ENCODE measurements at regions not wholly inside any gene's neighbourhood (a gene's known extent, or its start where the extent isn't known, plus 50 kb on each side); places are given as distances from the start of the nearest gene placed in this dataset.
A peak's percentile ranks its signal among the peaks of the same experiment; 100 is the strongest.
"Not testable (repeated sequence)": the region's sequence is repeated elsewhere in the genome, so short reads cannot be mapped to it uniquely, and the experiment has no call there.

DNA sequence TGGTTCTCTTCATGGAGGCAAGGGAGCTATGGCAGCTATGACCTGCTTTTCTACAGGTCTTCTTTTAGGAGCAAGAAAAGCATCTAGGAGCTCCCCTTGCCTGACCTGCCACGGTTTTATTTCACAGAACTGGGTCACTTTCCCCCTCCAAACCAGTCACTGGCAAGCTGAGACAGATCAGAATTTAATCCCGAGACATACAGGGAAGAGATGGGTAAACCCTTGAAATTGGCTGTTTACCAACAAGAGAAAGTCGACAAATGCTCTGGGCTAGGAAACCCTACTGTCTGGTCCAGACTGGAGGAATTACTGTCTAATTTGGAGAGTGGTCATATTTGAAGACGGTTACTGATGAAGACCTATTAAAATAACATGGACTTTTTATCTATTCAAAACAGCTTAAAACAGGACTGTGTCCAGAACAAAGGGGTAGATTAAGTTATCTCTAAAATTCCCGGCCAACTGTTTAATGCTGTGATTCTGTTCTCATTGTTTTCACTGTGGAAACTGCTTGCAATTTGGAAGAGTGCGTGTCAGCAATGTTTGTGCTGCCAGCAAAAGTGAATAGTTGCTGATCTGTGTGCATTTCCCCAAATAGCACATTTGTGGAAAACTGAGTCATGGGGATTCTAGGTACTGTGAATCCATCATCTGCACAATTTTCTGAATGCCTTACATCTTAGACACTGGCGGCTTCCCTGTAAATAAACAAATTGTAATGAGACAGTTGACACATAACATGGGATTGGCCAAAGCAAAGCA is 73.4 kb upstream of the EEA1 start:
- Histone ChIP-seq H3K9me3 (ENCODE audit: control insufficient read depth, low read length) (no peaks in the 10 kb centered on the region), H3K4me1 (ENCODE audit: control insufficient read depth, insufficient read depth, low read length) (peaks cover 10% of the 10 kb centered on the region), H3K9ac (ENCODE audit: low read length) (peak overlapping the region; percentile 73), H3K27me3 (replicated peaks; ENCODE audit: control insufficient read depth, insufficient read depth, low read length) (no peaks in the 10 kb centered on the region), H3K4me3 (ENCODE audit: low read length) (peak overlapping the region; percentile 31), H3K36me3 (ENCODE audit: control insufficient read depth, insufficient read depth, low read length, severe bottlenecking) (no peaks in the 10 kb centered on the region)
- DNase-seq (ENCODE audit: low read depth), result peak; percentile 78

DNA sequence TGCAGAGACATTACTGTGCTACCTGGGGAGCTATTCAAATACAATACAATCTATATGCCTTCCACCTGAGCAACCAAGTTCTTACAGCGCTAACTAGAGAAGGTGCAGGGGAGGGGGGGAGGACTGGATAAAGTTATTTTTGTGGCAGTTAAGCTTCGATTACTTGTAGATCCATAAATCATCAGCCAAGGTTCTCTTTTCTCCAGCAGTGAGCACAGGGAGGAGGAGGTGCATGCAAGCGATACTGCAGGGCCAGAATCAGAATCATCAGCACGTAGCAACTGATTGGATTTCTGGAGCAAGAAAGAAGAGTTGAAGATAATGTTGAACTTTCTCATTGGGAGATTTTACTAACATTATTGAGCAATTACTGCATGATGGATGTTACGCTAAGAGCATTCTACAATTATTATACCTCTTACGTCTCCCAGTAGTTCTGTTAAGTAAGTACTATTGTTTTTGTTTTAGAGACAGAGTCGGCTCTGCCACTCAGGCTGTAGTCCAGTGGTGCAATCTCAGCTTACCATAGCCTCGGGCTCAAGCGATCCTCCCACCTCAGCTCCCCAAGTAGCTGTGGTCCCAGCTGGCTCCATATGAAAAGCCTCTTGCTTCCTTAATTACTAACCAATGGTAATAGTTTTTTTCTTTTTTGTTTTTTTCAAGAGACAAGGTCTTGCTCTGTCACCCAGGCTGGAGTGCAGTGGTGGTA is 74.6 kb upstream of the EEA1 start:
- Histone ChIP-seq H3K9me3 (ENCODE audit: control insufficient read depth, low read length) (no peaks in the 10 kb centered on the region), H3K9ac (ENCODE audit: low read length) (no peak overlapping the region), H3K27me3 (replicated peaks; ENCODE audit: control insufficient read depth, insufficient read depth, low read length) (no peaks in the 10 kb centered on the region), H3K36me3 (ENCODE audit: control insufficient read depth, insufficient read depth, low read length, severe bottlenecking) (no peaks in the 10 kb centered on the region), H3K4me3 (ENCODE audit: low read length) (no peak overlapping the region), H3K4me1 (ENCODE audit: control insufficient read depth, insufficient read depth, low read length) (peaks cover 10% of the 10 kb centered on the region)
- no peak for DNase-seq (ENCODE audit: low read depth)

DNA sequence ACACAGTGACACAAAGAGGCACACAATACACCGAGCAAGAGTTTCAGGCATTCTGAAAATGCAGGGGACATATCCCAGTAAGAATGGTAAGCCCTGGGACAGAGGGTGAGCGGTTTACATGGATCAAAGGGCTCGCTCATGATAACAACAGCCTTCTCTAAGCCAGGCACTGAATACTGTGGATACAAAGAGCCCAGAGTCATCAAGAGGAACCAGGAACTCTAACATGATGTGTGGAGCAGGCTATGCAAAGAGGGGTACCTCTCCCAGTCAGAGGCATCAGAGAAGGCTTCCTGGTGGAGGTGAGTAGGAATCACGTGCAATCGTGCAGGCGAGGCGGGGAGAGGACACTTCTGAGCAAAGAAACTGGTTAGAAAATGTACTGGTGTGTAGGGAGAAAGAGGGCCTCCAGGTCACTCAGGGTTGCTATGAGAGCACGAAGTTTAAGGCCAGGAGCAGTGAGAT is 76.9 kb upstream of the EEA1 start:
- DNase-seq (ENCODE audit: low read depth), result no peak
- H3K4me3 ChIP-seq (ENCODE audit: low read length), result no peak overlapping the region
- no peaks in the 10 kb centered on the region for H3K9me3 ChIP-seq (ENCODE audit: control insufficient read depth, low read length)
- no peaks in the 10 kb centered on the region for H3K27me3 ChIP-seq (replicated peaks; ENCODE audit: control insufficient read depth, insufficient read depth, low read length)
- no peak overlapping the region for H3K9ac ChIP-seq (ENCODE audit: low read length)
- peaks cover 15% of the 10 kb centered on the region for H3K4me1 ChIP-seq (ENCODE audit: control insufficient read depth, insufficient read depth, low read length)
- no peaks in the 10 kb centered on the region for H3K36me3 ChIP-seq (ENCODE audit: control insufficient read depth, insufficient read depth, low read length, severe bottlenecking)

DNA sequence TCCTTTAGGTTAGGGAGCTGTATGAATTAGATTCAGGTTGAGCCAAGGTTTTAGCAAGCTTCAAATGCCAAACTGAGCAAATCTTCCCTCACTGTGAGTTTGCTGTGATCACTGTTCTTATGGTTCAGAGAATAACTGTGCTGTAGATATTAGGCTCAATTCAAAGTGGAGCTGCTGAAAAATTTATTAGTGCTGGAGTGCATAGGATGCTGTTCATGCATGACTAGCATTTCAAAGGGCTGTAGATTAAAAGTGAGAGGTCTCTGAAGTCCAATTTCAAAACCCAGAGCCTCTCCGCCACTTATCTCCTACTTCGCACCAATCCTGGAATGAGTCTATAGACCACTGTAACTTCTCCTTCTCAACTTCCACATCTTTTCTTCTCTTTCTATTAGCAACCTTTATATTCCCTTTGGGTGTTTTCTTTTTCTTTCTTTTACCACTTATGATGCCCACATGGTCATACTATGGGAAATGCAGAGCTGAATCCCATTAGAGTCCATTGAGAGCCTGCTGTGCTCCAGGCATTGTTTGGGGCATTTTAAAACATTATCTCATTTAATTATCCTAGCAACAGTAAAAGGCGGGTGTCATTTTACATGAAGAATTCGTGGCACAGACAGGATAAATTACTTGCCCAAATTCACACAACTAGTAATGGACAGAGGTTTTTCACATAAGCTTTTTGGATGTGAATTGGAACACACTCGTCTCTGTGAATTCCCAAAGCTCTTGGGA is 77.5 kb upstream of the EEA1 start:
- Histone ChIP-seq H3K4me3 (ENCODE audit: low read length) (no peak overlapping the region), H3K4me1 (ENCODE audit: control insufficient read depth, insufficient read depth, low read length) (peaks cover 15% of the 10 kb centered on the region), H3K9ac (ENCODE audit: low read length) (no peak overlapping the region), H3K27me3 (replicated peaks; ENCODE audit: control insufficient read depth, insufficient read depth, low read length) (no peaks in the 10 kb centered on the region), H3K36me3 (ENCODE audit: control insufficient read depth, insufficient read depth, low read length, severe bottlenecking) (no peaks in the 10 kb centered on the region), H3K9me3 (ENCODE audit: control insufficient read depth, low read length) (no peaks in the 10 kb centered on the region)
- no peak for DNase-seq (ENCODE audit: low read depth)

DNA sequence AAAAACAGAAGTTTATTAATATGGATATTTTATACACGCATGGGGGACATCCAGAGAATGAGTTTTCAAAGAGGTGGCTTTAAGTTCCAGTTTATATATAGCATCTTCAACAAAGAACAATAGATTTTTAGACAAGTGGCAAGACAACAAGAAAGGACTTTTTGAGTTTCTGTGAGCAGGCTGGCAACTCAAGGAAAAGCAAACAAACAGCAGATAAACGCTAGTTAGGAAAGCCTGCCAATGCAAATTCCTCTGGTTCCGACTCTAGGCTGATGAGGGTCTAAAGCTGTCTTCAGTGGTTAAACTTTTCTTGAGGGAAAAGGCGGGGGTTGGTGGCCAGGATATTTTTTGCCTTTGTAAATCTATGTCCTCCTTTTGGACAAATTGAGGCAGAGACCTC is 78.4 kb upstream of the EEA1 start:
- no peaks in the 10 kb centered on the region for H3K27me3 ChIP-seq (replicated peaks; ENCODE audit: control insufficient read depth, insufficient read depth, low read length)
- no peaks in the 10 kb centered on the region for H3K9me3 ChIP-seq (ENCODE audit: control insufficient read depth, low read length)
- no peaks in the 10 kb centered on the region for H3K36me3 ChIP-seq (ENCODE audit: control insufficient read depth, insufficient read depth, low read length, severe bottlenecking)
- H3K4me1 ChIP-seq (ENCODE audit: control insufficient read depth, insufficient read depth, low read length), result peaks cover 9% of the 10 kb centered on the region
- no peak overlapping the region for H3K4me3 ChIP-seq (ENCODE audit: low read length)
- peak; percentile 28 for DNase-seq (ENCODE audit: low read depth)
- H3K9ac ChIP-seq (ENCODE audit: low read length), result no peak overlapping the region

DNA sequence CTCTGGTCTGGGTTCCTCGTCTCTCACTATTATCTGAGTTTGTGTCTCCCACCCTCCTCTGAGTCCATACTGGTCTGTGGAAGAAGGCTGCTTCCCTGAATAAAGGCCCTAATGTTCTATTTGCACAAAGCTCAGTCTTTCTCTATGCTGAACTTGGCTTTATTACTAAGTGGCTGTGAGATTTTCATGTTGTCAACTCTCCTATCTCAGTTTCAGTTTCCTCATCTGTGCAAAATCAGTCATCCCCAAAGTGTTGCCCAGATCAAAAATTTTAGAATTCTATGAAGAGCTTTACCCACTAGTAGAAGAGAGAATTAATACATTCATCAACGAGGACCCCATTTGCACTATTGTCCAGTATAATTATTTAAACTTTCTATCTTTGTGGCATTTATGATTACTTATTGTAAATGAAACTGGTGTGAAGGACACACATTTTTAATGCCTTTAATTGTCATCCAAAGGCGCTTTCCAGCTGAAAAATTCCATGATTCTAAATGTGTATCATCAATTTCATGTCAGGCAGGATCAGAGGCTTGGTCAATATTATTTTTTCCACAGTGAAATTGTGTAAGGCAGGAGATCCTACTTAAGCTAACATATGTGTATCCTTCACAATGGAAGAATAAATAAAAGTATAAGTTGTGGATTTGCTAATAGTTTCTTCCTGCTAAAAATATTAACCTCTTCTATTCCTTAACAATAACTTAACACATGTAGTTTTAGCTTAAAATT is 79.1 kb upstream of the EEA1 start:
- Histone ChIP-seq H3K27me3 (replicated peaks; ENCODE audit: control insufficient read depth, insufficient read depth, low read length) (no peaks in the 10 kb centered on the region), H3K9me3 (ENCODE audit: control insufficient read depth, low read length) (no peaks in the 10 kb centered on the region), H3K9ac (ENCODE audit: low read length) (no peak overlapping the region), H3K36me3 (ENCODE audit: control insufficient read depth, insufficient read depth, low read length, severe bottlenecking) (no peaks in the 10 kb centered on the region), H3K4me1 (ENCODE audit: control insufficient read depth, insufficient read depth, low read length) (peaks cover 5% of the 10 kb centered on the region), H3K4me3 (ENCODE audit: low read length) (no peak overlapping the region)
- DNase-seq (ENCODE audit: low read depth), result no peak

DNA sequence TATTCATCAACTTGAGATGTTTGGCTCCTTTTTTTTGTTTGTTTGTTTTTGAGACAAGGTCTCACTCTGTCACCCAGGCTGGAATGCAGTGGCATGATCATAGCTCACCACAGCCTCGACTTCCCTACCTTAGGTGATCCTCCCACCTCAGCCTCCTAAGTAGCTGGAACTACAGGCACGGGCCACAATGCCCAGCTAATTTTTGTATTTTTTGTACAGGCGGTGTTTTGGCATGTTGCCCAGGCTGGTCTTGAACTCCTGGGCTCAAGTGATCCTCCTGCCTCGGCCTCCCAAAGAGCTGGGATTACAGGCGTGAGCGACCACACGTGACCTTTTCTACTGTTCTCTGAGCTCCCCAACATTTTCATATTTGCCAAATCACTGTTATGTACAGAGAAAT is 79.8 kb upstream of the EEA1 start:
- DNase-seq (ENCODE audit: low read depth); H3K4me1 ChIP-seq (ENCODE audit: control insufficient read depth, insufficient read depth, low read length); H3K27me3 ChIP-seq (replicated peaks; ENCODE audit: control insufficient read depth, insufficient read depth, low read length); H3K9ac ChIP-seq (ENCODE audit: low read length); H3K9me3 ChIP-seq (ENCODE audit: control insufficient read depth, low read length); H3K36me3 ChIP-seq (ENCODE audit: control insufficient read depth, insufficient read depth, low read length, severe bottlenecking); H3K4me3 ChIP-seq (ENCODE audit: low read length): not testable (repeated sequence)

DNA sequence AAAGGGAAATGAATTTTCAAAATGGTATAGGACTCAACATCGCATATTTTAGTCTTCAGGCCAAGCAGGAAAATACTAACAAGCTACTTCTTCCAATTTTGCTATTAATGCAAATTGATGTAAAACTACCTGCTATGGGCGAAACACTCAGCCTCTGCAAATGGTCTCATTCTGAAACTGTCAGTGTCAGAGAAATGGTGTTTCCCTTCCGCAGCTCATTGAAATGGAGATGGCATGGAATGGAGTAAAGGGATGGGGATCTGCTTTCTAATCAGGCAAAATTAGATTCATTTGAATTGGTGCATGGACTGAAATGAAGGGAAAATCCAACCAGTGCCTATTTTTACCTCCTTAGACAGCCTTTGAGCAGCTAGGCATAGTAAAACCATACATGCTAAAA is 80.4 kb upstream of the EEA1 start:
- no peaks in the 10 kb centered on the region for H3K9me3 ChIP-seq (ENCODE audit: control insufficient read depth, low read length)
- H3K9ac ChIP-seq (ENCODE audit: low read length), result no peak overlapping the region
- peaks cover 5% of the 10 kb centered on the region for H3K4me1 ChIP-seq (ENCODE audit: control insufficient read depth, insufficient read depth, low read length)
- H3K36me3 ChIP-seq (ENCODE audit: control insufficient read depth, insufficient read depth, low read length, severe bottlenecking), result no peaks in the 10 kb centered on the region
- DNase-seq (ENCODE audit: low read depth), result no peak
- no peak overlapping the region for H3K4me3 ChIP-seq (ENCODE audit: low read length)
- no peaks in the 10 kb centered on the region for H3K27me3 ChIP-seq (replicated peaks; ENCODE audit: control insufficient read depth, insufficient read depth, low read length)

DNA sequence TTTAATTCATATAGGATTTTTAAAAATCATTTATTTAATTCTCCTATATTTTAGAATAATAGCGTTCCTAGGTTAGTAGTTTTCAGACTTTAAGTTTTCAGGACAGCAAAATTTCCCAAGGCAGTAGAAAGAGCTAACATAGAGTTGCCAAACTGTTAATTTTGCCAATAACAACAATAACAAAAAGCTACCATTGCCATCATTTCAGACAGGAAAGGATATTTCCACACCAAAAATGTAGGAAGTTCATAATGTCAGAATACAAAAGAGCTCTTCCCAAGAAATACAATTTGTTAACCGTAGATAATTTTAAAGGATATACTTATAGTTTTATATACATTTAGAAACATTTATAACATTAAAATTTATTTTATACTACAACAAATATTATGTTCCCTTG is 81.4 kb upstream of the EEA1 start:
- Histone ChIP-seq H3K36me3 (ENCODE audit: control insufficient read depth, insufficient read depth, low read length, severe bottlenecking) (no peaks in the 10 kb centered on the region), H3K9ac (ENCODE audit: low read length) (no peak overlapping the region), H3K4me3 (ENCODE audit: low read length) (no peak overlapping the region)

DNA sequence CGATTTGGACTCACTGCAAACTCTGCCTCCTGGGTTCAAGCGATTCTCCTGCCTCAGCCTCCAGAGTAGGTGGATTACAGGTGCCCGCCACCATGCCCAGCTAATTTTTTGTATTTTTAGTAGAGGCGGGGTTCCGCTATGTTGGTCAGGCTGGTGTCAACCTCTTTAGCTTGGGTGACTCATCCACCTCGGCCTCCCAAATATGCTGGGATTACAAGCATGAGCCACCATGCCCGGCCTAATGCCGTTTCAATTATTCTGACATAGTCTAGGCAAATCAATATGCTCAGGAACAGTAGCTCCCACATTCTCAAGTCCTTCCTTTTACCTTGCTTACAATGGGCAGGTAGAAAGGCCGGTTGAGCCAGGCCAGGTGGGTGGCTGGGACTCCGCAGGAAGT is 82.0 kb upstream of the EEA1 start:
- Histone ChIP-seq H3K9ac (ENCODE audit: low read length) (no peak overlapping the region), H3K4me3 (ENCODE audit: low read length) (no peak overlapping the region), H3K27me3 (replicated peaks; ENCODE audit: control insufficient read depth, insufficient read depth, low read length) (no peaks in the 10 kb centered on the region), H3K36me3 (ENCODE audit: control insufficient read depth, insufficient read depth, low read length, severe bottlenecking) (no peaks in the 10 kb centered on the region), H3K9me3 (ENCODE audit: control insufficient read depth, low read length) (no peaks in the 10 kb centered on the region), H3K4me1 (ENCODE audit: control insufficient read depth, insufficient read depth, low read length) (peaks cover 5% of the 10 kb centered on the region)
- DNase-seq (ENCODE audit: low read depth), result no peak

More for the DNA sequence above, 81.4 kb upstream of the EEA1 start:
- DNase-seq (ENCODE audit: low read depth), result no peak
- no peaks in the 10 kb centered on the region for H3K27me3 ChIP-seq (replicated peaks; ENCODE audit: control insufficient read depth, insufficient read depth, low read length)
- H3K4me1 ChIP-seq (ENCODE audit: control insufficient read depth, insufficient read depth, low read length), result peaks cover 5% of the 10 kb centered on the region
- no peaks in the 10 kb centered on the region for H3K9me3 ChIP-seq (ENCODE audit: control insufficient read depth, low read length)
